WTC11 (cell line): ENCODE measurements at regions not wholly inside any gene's neighbourhood (a gene's known extent, or its start where the extent isn't known, plus 50 kb on each side); places are given as distances from the start of the nearest gene placed in this dataset.

Experiments used
- CREB1 ChIP-seq: sonication (generic); formaldehyde crosslinking; IDR thresholded peaks from 2 replicates; pipeline ENCODE4 v1.8.0; 2023; ENCODE audit warnings: mild to moderate bottlenecking, missing genetic modification reagents
- CTCF ChIP-seq: fragments of 200-600 bp; IDR thresholded peaks from 2 replicates; pipeline ENCODE4 v1.8.0; 2022; ENCODE audit warnings: antibody characterized with exemption
- SMAD4 ChIP-seq: sonication (generic); formaldehyde crosslinking; IDR thresholded peaks from 2 replicates; pipeline ENCODE4 v1.8.0; 2022; ENCODE audit warnings: mild to moderate bottlenecking, missing genetic modification reagents
- ZNF423 ChIP-seq: fragments of 250-450 bp; sonication (Bioruptor Pico); IDR thresholded peaks from 2 replicates; pipeline ENCODE4 v2.1.2; 2022; ENCODE audit warnings: mild to moderate bottlenecking, moderate library complexity
- TF ChIP-seq, protein P1 (sequence below): sonication (generic); formaldehyde crosslinking; IDR thresholded peaks from 2 replicates; pipeline ENCODE4 v1.8.1; 2023; ENCODE audit warnings: mild to moderate bottlenecking, missing genetic modification reagents, moderate library complexity
- TF ChIP-seq, protein P2 (sequence below): fragments of 250-450 bp; sonication (Bioruptor Pico); IDR thresholded peaks from 2 replicates; pipeline ENCODE4 v2.1.2; 2022; ENCODE audit warnings: mild to moderate bottlenecking, moderate library complexity

GRCh38 chr2:103419506-103419905, 657.7 kb downstream of the TMEM182 start:
- TF ChIP-seq SMAD4 (CRISPR knock-in tag) (no peak), CTCF (no peak), CREB1 (CRISPR knock-in tag) (no peak), ZNF423 (CRISPR knock-in tag) (no peak)
- TF ChIP-seq, protein P1, sequence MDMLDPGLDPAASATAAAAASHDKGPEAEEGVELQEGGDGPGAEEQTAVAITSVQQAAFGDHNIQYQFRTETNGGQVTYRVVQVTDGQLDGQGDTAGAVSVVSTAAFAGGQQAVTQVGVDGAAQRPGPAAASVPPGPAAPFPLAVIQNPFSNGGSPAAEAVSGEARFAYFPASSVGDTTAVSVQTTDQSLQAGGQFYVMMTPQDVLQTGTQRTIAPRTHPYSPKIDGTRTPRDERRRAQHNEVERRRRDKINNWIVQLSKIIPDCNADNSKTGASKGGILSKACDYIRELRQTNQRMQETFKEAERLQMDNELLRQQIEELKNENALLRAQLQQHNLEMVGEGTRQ (CRISPR knock-in tag), result no peak
- TF ChIP-seq, protein P2, sequence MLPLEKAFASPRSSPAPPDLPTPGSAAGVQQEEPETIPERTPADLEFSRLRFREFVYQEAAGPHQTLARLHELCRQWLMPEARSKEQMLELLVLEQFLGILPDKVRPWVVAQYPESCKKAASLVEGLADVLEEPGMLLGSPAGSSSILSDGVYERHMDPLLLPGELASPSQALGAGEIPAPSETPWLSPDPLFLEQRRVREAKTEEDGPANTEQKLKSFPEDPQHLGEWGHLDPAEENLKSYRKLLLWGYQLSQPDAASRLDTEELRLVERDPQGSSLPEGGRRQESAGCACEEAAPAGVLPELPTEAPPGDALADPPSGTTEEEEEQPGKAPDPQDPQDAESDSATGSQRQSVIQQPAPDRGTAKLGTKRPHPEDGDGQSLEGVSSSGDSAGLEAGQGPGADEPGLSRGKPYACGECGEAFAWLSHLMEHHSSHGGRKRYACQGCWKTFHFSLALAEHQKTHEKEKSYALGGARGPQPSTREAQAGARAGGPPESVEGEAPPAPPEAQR (CRISPR knock-in tag), result no peak
